H1 (cell line): ENCODE measurements at regions not wholly inside any gene's neighbourhood (a gene's known extent, or its start where the extent isn't known, plus 50 kb on each side); places are given as distances from the start of the nearest gene placed in this dataset.

ENCODE experiments used
- CTCF ChIA-PET: fragments of 300-600 bp; sonication (Branson Sonifier 250); formaldehyde crosslinking; loops from one replicate; lab custom pipeline; 2021; ENCODE audit not compliant: partially characterized antibody; lab: Charles Lee
- POLR2A ChIA-PET: fragments of 300-600 bp; sonication (Branson Sonifier 250); formaldehyde crosslinking; loops from one replicate; lab custom pipeline; 2021; ENCODE audit warnings: inconsistent platforms; ENCODE audit not compliant: partially characterized antibody; lab: Charles Lee
- DNase-seq, 2 experiments: peaks; one replicate each; pipeline versions ENCODE4 v3.0.0 to v3.0.0-alpha.2; 2010 to 2022; ENCODE audit warnings: low spot score in 2 of 2, low read depth in 1 of 2, mixed read lengths in 1 of 2
- FAIRE-seq: peaks from 2 replicates; lab custom pipeline; 2011; peaks lifted over from hg19 to GRCh38; lab: Jason Lieb, UNC
- H2AFZ ChIP-seq: 2 replicates; pipeline ENCODE4 v1.8.1; 2012; ENCODE audit warnings: low read length, inconsistent platforms
- H2AK5ac ChIP-seq: 2 replicates; pipeline ENCODE4 v1.6.1; 2013; ENCODE audit warnings: low read depth, low read length
- H2BK120ac ChIP-seq: replicated peaks from 2 replicates; pipeline ENCODE3; 2013; ENCODE audit warnings: low read depth, low read length, inconsistent platforms
- H2BK12ac ChIP-seq: 2 replicates; pipeline ENCODE4 v1.6.1; 2013; ENCODE audit warnings: low read depth, low read length
- H2BK15ac ChIP-seq: 2 replicates; pipeline ENCODE4 v1.6.1; 2013; ENCODE audit warnings: low read length
- H2BK20ac ChIP-seq: 2 replicates; pipeline ENCODE4 v1.6.1; 2013; ENCODE audit warnings: low read length
- H2BK5ac ChIP-seq: 2 replicates; pipeline ENCODE4 v1.6.1; 2013; ENCODE audit warnings: low read depth, low read length
- H3K14ac ChIP-seq: 2 replicates; pipeline ENCODE4 v1.6.1; 2013; ENCODE audit warnings: inconsistent platforms; ENCODE audit not compliant: insufficient read length
- H3K18ac ChIP-seq: 2 replicates; pipeline ENCODE4 v1.6.1; 2013; ENCODE audit warnings: low read length; ENCODE audit errors: extremely low read depth
- H3K23ac ChIP-seq: 2 replicates; pipeline ENCODE4 v1.6.1; 2013; ENCODE audit warnings: inconsistent platforms; ENCODE audit not compliant: insufficient read length
- H3K23me2 ChIP-seq: 2 replicates; pipeline ENCODE4 v1.6.1; 2013; ENCODE audit warnings: low read depth, low read length
- H3K27ac ChIP-seq: 2 replicates; pipeline ENCODE4 v1.6.1; 2011; ENCODE audit warnings: low read depth, low read length, inconsistent platforms
- H3K27me3 ChIP-seq, 4 experiments: replicated peaks in 1 of 4; 1 replicate in 1 of 4; 2 replicates in 3 of 4; pipeline versions ENCODE4 v1.6.1 to v1.8.1; 2011 to 2013; ENCODE audit warnings: low read length in 3 of 4, mild to moderate bottlenecking in 3 of 4, inconsistent platforms in 2 of 4, mixed read lengths in 2 of 4, moderate library complexity in 1 of 4; ENCODE audit not compliant: control insufficient read depth in 3 of 4, insufficient read depth in 3 of 4; ENCODE audit errors: extremely low read depth in 1 of 4
- H3K36me3 ChIP-seq, 4 experiments: 2 replicates each; pipeline versions ENCODE4 v1.6.1 to v1.8.1; 2011 to 2013; ENCODE audit warnings: mild to moderate bottlenecking in 4 of 4, low read length in 3 of 4, moderate library complexity in 2 of 4, control low read depth in 1 of 4, inconsistent platforms in 1 of 4; ENCODE audit not compliant: insufficient read depth in 4 of 4, control insufficient read depth in 2 of 4
- H3K4ac ChIP-seq: replicated peaks from 2 replicates; pipeline ENCODE3; 2013; ENCODE audit warnings: low read length, low read depth, mixed read lengths, inconsistent platforms; ENCODE audit not compliant: insufficient read length
- H3K4me1 ChIP-seq, 4 experiments: replicated peaks in 1 of 4; 1 replicate in 1 of 4; 2 replicates in 3 of 4; pipeline versions ENCODE4 v1.6.1 to v1.8.1; 2011 to 2013; ENCODE audit warnings: low read length in 3 of 4, inconsistent platforms in 2 of 4, mixed read lengths in 1 of 4; ENCODE audit not compliant: insufficient read depth in 4 of 4, control insufficient read depth in 3 of 4
- H3K4me2 ChIP-seq, 2 experiments: 2 replicates each; pipeline versions ENCODE4 v1.6.1 to v1.8.1; 2011 to 2013; ENCODE audit warnings: low read depth in 2 of 2, low read length in 2 of 2, control low read depth in 1 of 2, inconsistent platforms in 1 of 2, mild to moderate bottlenecking in 1 of 2; ENCODE audit not compliant: insufficient read depth in 1 of 2
- H3K4me3 ChIP-seq, 4 experiments: fragments of 200-600, 300-600 bp in 1 of 4; sonication (generic), shearing (Covaris generic), sonication (Bioruptor Twin) in 1 of 4; 2 replicates each; pipeline versions ENCODE4 v1.5.1 to v1.8.1; 2011 to 2016; ENCODE audit warnings: low read length in 4 of 4, low read depth in 3 of 4, control low read depth in 2 of 4, inconsistent platforms in 2 of 4, mild to moderate bottlenecking in 2 of 4, mixed read lengths in 1 of 4, moderate library complexity in 1 of 4; ENCODE audit not compliant: insufficient read depth in 2 of 4; ENCODE audit errors: extremely low read depth in 1 of 4
- H3K56ac ChIP-seq: replicated peaks from 2 replicates; pipeline ENCODE3; 2013; ENCODE audit warnings: low read depth, mild to moderate bottlenecking, mixed read lengths, low read length, inconsistent platforms; ENCODE audit not compliant: insufficient read length
- H3K79me1 ChIP-seq: 2 replicates; pipeline ENCODE4 v1.6.1; 2013; ENCODE audit warnings: low read depth, low read length, control low read depth
- H3K79me2 ChIP-seq, 2 experiments: 2 replicates each; pipeline versions ENCODE4 v1.6.1 to v1.8.1; 2012 to 2013; ENCODE audit warnings: low read length in 2 of 2, mild to moderate bottlenecking in 2 of 2, inconsistent platforms in 1 of 2; ENCODE audit not compliant: insufficient read depth in 2 of 2, control insufficient read depth in 1 of 2
- H3K9ac ChIP-seq, 4 experiments: replicated peaks in 1 of 4; 1 replicate in 1 of 4; 2 replicates in 3 of 4; pipeline versions ENCODE4 v1.6.1 to v1.8.1; 2011 to 2013; ENCODE audit warnings: low read depth in 3 of 4, low read length in 3 of 4, control low read depth in 2 of 4, mild to moderate bottlenecking in 2 of 4, moderate library complexity in 2 of 4, inconsistent platforms in 1 of 4; ENCODE audit errors: extremely low read depth in 1 of 4
- H3K9me3 ChIP-seq, 2 experiments: 2 replicates each; pipeline versions ENCODE4 v1.6.1 to v1.8.1; 2012 to 2013; ENCODE audit warnings: mild to moderate bottlenecking in 2 of 2, moderate library complexity in 2 of 2, control low read depth in 1 of 2, inconsistent platforms in 1 of 2, low read depth in 1 of 2, low read length in 1 of 2, mixed read lengths in 1 of 2; ENCODE audit not compliant: insufficient read depth in 2 of 2
- H4K20me1 ChIP-seq, 2 experiments: replicated peaks in 1 of 2; 2 replicates each; pipeline versions ENCODE3 to v1.8.1; 2011 to 2013; ENCODE audit warnings: inconsistent platforms in 2 of 2, low read length in 2 of 2, mild to moderate bottlenecking in 1 of 2; ENCODE audit not compliant: insufficient read depth in 2 of 2, control insufficient read depth in 1 of 2
- H4K5ac ChIP-seq: 2 replicates; pipeline ENCODE4 v1.6.1; 2013; ENCODE audit warnings: low read length, low read depth, mixed read lengths, inconsistent platforms; ENCODE audit not compliant: insufficient read length
- H4K8ac ChIP-seq: 2 replicates; pipeline ENCODE4 v1.8.0; 2013; ENCODE audit warnings: mild to moderate bottlenecking, moderate library complexity, low read length, inconsistent platforms; ENCODE audit not compliant: insufficient read depth; ENCODE audit errors: extremely low read depth
- H4K91ac ChIP-seq: replicated peaks from 2 replicates; pipeline ENCODE3; 2013; ENCODE audit warnings: low read length, mixed read lengths, inconsistent platforms; ENCODE audit not compliant: insufficient read length
- BRCA1 ChIP-seq: IDR thresholded peaks from 2 replicates; pipeline ENCODE4 v1.6.1; 2012; ENCODE audit warnings: low read depth, low read length, improper control_type of control experiment
- EZH2 ChIP-seq: fragments of 200-600 bp; sonication (generic); IDR thresholded peaks from 2 replicates; pipeline ENCODE4 v1.7.1; 2012; ENCODE audit warnings: low read depth, mild to moderate bottlenecking, moderate library complexity, low read length, inconsistent platforms; ENCODE audit not compliant: severe bottlenecking
- GABPA ChIP-seq: IDR thresholded peaks from 2 replicates; pipeline ENCODE4 v1.6.1; 2011; ENCODE audit warnings: mild to moderate bottlenecking, low read length, moderate library complexity, borderline replicate concordance; ENCODE audit not compliant: insufficient read depth
- GTF2F1 ChIP-seq: IDR thresholded peaks from 2 replicates; pipeline ENCODE4 v1.6.1; 2012; ENCODE audit warnings: low read depth, low read length, improper control_type of control experiment, borderline replicate concordance
- KDM4A ChIP-seq: IDR thresholded peaks from one replicate; pipeline ENCODE4 v1.7.1; 2012; ENCODE audit warnings: low read depth, mild to moderate bottlenecking, moderate library complexity, low read length, inconsistent platforms; ENCODE audit not compliant: severe bottlenecking
- WGBS, 2 experiments: shearing (Covaris generic) in 1 of 2; methylation state at CpG; one replicate each; pipeline versions ENCODE4 v1.1.6 to v1.1.7; 2013 to 2015; ENCODE audit warnings: low lambda C conversion rate in 2 of 2, mixed read lengths in 2 of 2, inconsistent platforms in 1 of 2, low coverage in 1 of 2, missing lambda C conversion rate in 1 of 2; ENCODE audit not compliant: insufficient replicate concordance in 2 of 2, insufficient coverage in 1 of 2, insufficient read length in 1 of 2; ENCODE audit errors: extremely low coverage in 1 of 2, missing lambda C conversion rate in 1 of 2; 5-methylcytosine and 5-hydroxymethylcytosine counted together
- TF ChIP-seq, protein P1 (sequence below): IDR thresholded peaks from 2 replicates; pipeline ENCODE4 v1.6.1; 2012; ENCODE audit warnings: inconsistent platforms
- TF ChIP-seq, protein P2 (sequence below): IDR thresholded peaks from 2 replicates; pipeline ENCODE4 v1.6.1; 2012; ENCODE audit warnings: inconsistent platforms

DNA sequence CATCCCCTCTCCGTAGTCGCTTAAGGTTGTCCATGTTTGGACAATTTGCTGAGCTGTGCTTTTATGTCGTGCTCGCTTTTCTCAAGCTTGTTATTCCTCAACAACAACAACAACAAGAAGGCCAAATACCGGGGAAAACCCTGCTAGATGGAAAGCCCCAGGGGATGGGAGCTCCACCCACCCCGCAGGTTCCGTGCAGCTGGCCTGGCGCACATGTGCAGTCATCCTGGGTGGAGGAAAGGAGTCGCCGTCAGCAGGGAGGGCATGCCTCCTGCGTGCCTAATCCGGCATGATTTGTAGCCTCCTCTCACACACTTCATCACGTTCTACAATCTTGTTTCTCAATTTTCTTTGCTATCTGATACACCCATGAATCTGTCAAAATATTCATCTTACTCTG is 87.4 kb upstream of the SALL3 start:
- no peaks in the 10 kb centered on the region for H4K20me1 ChIP-seq
- H2BK5ac ChIP-seq = no peak overlapping the region
- H3K9me3 ChIP-seq = peaks cover 6 to 12% of the 10 kb centered on the region in 2 experiments; a peak in 3 of 4 replicates
- H2AFZ ChIP-seq = no peak overlapping the region
- no peak overlapping the region for H2BK20ac ChIP-seq
- DNase-seq (no peak), FAIRE-seq (no peak)
- H3K27me3 ChIP-seq = no peaks in the 10 kb centered on the region
- H2BK15ac ChIP-seq = no peak overlapping the region
- no peak overlapping the region for H4K91ac ChIP-seq
- WGBS, 2 experiments = 90% methylated on average over 13 of the region's 13 CpGs; no CpG with 5 or more reads in 1 of the 2 experiments
- no peak overlapping the region for H4K5ac ChIP-seq
- ChIA-PET CTCF (interaction anchor here (0.6 to 1.0 kb wide), 2 partner anchors 17 to 95 kb away, joined by 3 to 5 read pairs; no protein-coding TSS in a partner anchor), POLR2A (no interaction called here)
- H4K8ac ChIP-seq = no peak overlapping the region
- no peak overlapping the region for H2BK12ac ChIP-seq
- no peak overlapping the region for H3K27ac ChIP-seq
- no peak overlapping the region for H3K9ac ChIP-seq
- no peaks in the 10 kb centered on the region for H3K79me1 ChIP-seq
- H3K4ac ChIP-seq = no peak overlapping the region
- H3K18ac ChIP-seq = peak overlapping the region; percentile 32; the same call in 1 of the 2 replicates
- no peak overlapping the region for H3K4me2 ChIP-seq
- H3K4me3 ChIP-seq = no peak overlapping the region
- H2AK5ac ChIP-seq = no peak overlapping the region
- H3K23me2 ChIP-seq = no peaks in the 10 kb centered on the region
- no peak overlapping the region for H3K14ac ChIP-seq
- no peaks in the 10 kb centered on the region for H3K79me2 ChIP-seq
- H3K4me1 ChIP-seq = no peaks in the 10 kb centered on the region
- H3K56ac ChIP-seq = no peak overlapping the region
- H3K36me3 ChIP-seq = no peaks in the 10 kb centered on the region
- H2BK120ac ChIP-seq = no peak overlapping the region
- no peak overlapping the region for H3K23ac ChIP-seq
- TF ChIP-seq, protein P1, sequence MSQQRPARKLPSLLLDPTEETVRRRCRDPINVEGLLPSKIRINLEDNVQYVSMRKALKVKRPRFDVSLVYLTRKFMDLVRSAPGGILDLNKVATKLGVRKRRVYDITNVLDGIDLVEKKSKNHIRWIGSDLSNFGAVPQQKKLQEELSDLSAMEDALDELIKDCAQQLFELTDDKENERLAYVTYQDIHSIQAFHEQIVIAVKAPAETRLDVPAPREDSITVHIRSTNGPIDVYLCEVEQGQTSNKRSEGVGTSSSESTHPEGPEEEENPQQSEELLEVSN = no peak
- TF ChIP-seq, protein P2, sequence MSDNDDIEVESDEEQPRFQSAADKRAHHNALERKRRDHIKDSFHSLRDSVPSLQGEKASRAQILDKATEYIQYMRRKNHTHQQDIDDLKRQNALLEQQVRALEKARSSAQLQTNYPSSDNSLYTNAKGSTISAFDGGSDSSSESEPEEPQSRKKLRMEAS = no peak
- no peak for TF ChIP-seq EZH2
- TF ChIP-seq BRCA1 = no peak
- TF ChIP-seq KDM4A = no peak
- TF ChIP-seq GTF2F1 = no peak
- no peak for TF ChIP-seq GABPA
